GM23338 (cell line): ENCODE measurements at regions not wholly inside any gene's neighbourhood (a gene's known extent, or its start where the extent isn't known, plus 50 kb on each side); places are given as distances from the start of the nearest gene placed in this dataset.
"Not testable (repeated sequence)": the region's sequence is repeated elsewhere in the genome, so short reads cannot be mapped to it uniquely, and the experiment has no call there.

ENCODE experiments used
- ATAC-seq: fragments of 200-7000 bp; cut with Tn5 transposase; 3 replicates; pipeline ENCODE4 v1.9.1; 2020
- DNase-seq: peaks from one replicate; pipeline ENCODE4 v3.0.0-alpha.2; 2015; ENCODE audit warnings: low spot score
- H2AFZ ChIP-seq: fragments of 200-600 bp; sonication (generic); 2 replicates; pipeline ENCODE4 v1.8.0; 2016; ENCODE audit warnings: antibody characterized with exemption, mild to moderate bottlenecking, moderate library complexity
- H3F3A ChIP-seq: fragments of 200-600 bp; sonication (generic); replicated peaks from 2 replicates; pipeline ENCODE4 v1.8.0; 2017; ENCODE audit warnings: antibody characterized with exemption, mixed run types, low read depth
- H3K27ac ChIP-seq: fragments of 200-600 bp; sonication (generic); 2 replicates; pipeline ENCODE4 v1.6.1; 2016; ENCODE audit warnings: low read depth
- H3K27me3 ChIP-seq: fragments of 200-600 bp; sonication (generic); 2 replicates; pipeline ENCODE4 v1.8.0; 2016; ENCODE audit warnings: mild to moderate bottlenecking, mixed run types, moderate library complexity; ENCODE audit not compliant: insufficient read depth
- H3K36me3 ChIP-seq: fragments of 200-600 bp; sonication (generic); 2 replicates; pipeline ENCODE4 v1.8.0; 2016; ENCODE audit warnings: mild to moderate bottlenecking; ENCODE audit not compliant: insufficient read depth
- H3K4me1 ChIP-seq: fragments of 200-600 bp; sonication (generic); 2 replicates; pipeline ENCODE4 v1.8.0; 2016; ENCODE audit warnings: mild to moderate bottlenecking, moderate library complexity; ENCODE audit not compliant: insufficient read depth
- H3K4me2 ChIP-seq: fragments of 200-600 bp; sonication (generic); 2 replicates; pipeline ENCODE4 v1.7.1; 2017; ENCODE audit warnings: mixed run types
- H3K4me3 ChIP-seq: fragments of 200-600 bp; sonication (generic); 2 replicates; pipeline ENCODE4 v1.6.1; 2016; ENCODE audit warnings: mixed run types
- H3K79me2 ChIP-seq: fragments of 200-600 bp; sonication (generic); replicated peaks from 2 replicates; pipeline ENCODE4 v1.8.0; 2017; ENCODE audit warnings: mild to moderate bottlenecking; ENCODE audit not compliant: insufficient read depth
- H3K9me2 ChIP-seq: fragments of 200-600 bp; sonication (generic); 2 replicates; pipeline ENCODE4 v1.8.0; 2017; ENCODE audit not compliant: insufficient read depth
- H4K20me1 ChIP-seq: fragments of 200-600 bp; sonication (generic); replicated peaks from 2 replicates; pipeline ENCODE4 v1.8.0; 2017; ENCODE audit warnings: mild to moderate bottlenecking; ENCODE audit not compliant: insufficient read depth
- H3K27ac Mint-ChIP-seq: 2 replicates; pipeline ENCODE4 v1.8.0; 2020; ENCODE audit warnings: inconsistent platforms, mild to moderate bottlenecking, moderate library complexity, mixed read lengths
- H3K27me3 Mint-ChIP-seq: 3 replicates; pipeline ENCODE4 v1.8.0; 2022; ENCODE audit warnings: low read depth, mild to moderate bottlenecking, moderate library complexity, mixed read lengths, inconsistent platforms; ENCODE audit not compliant: insufficient read depth, poor library complexity
- H3K36me3 Mint-ChIP-seq: 3 replicates; pipeline ENCODE4 v1.8.0; 2021; ENCODE audit warnings: low read depth, mild to moderate bottlenecking, inconsistent platforms, moderate library complexity, mixed read lengths
- H3K4me1 Mint-ChIP-seq: 3 replicates; pipeline ENCODE4 v1.8.0; 2020; ENCODE audit warnings: mild to moderate bottlenecking, inconsistent platforms, mixed read lengths
- H3K4me3 Mint-ChIP-seq: 3 replicates; pipeline ENCODE4 v1.8.0; 2021; ENCODE audit warnings: moderate library complexity, mild to moderate bottlenecking, inconsistent platforms, mixed read lengths
- H3K9me3 Mint-ChIP-seq: 3 replicates; pipeline ENCODE4 v1.8.0; 2020; ENCODE audit warnings: moderate library complexity, mild to moderate bottlenecking, inconsistent platforms, mixed read lengths
- CTCF ChIP-seq, 2 experiments: fragments of 200-600 bp in 1 of 2; sonication (generic) in 1 of 2; conservative IDR thresholded peaks; 2 replicates each; pipeline versions ENCODE4 v1.5.1 to v1.6.1; 2016 to 2017; ENCODE audit warnings: antibody characterized with exemption in 2 of 2, low read depth in 2 of 2, mild to moderate bottlenecking in 2 of 2, moderate library complexity in 1 of 2
- EZH2 ChIP-seq: fragments of 200-600 bp; sonication (generic); IDR thresholded peaks from one replicate; pipeline ENCODE4 v1.8.0; 2017; ENCODE audit warnings: antibody characterized with exemption, mild to moderate bottlenecking, low read depth; ENCODE audit not compliant: unreplicated experiment
- EZH2phosphoT487 ChIP-seq: fragments of 200-600 bp; sonication (generic); IDR thresholded peaks from one replicate; pipeline ENCODE4 v1.8.1; 2018; ENCODE audit warnings: antibody characterized with exemption; ENCODE audit not compliant: unreplicated experiment
- JUNB ChIP-seq: IDR thresholded peaks from one replicate; pipeline ENCODE4 v1.6.1; 2016; ENCODE audit warnings: antibody characterized with exemption; ENCODE audit not compliant: unreplicated experiment
- STAT1 ChIP-seq: IDR thresholded peaks from one replicate; pipeline ENCODE4 v1.6.1; 2016; ENCODE audit warnings: antibody characterized with exemption; ENCODE audit not compliant: unreplicated experiment
- ZNF114 ChIP-seq: fragments of 250-450 bp; sonication (Bioruptor Pico); IDR thresholded peaks from 2 replicates; pipeline ENCODE4 v1.5.0; 2020; ENCODE audit warnings: mild to moderate bottlenecking, moderate library complexity
- TF ChIP-seq, protein P1 (sequence below): IDR thresholded peaks from one replicate; pipeline ENCODE4 v1.6.1; 2018; ENCODE audit warnings: antibody characterized with exemption; ENCODE audit not compliant: unreplicated experiment
- TF ChIP-seq, protein P2 (sequence below): fragments of 250-450 bp; sonication (Bioruptor Pico); IDR thresholded peaks from 2 replicates; pipeline ENCODE4 v1.5.0; 2020; ENCODE audit warnings: mild to moderate bottlenecking, moderate library complexity

GRCh38 chr2:185275979-185276378, 462.6 kb upstream of the FSIP2 start:
- H3K79me2 ChIP-seq, H3K36me3 ChIP-seq, H3K9me2 ChIP-seq, ATAC-seq, H2AFZ ChIP-seq, H3K36me3 Mint-ChIP-seq, H3K27ac ChIP-seq, H3K27ac Mint-ChIP-seq, H3K4me2 ChIP-seq, H3K4me1 ChIP-seq, H3K27me3 Mint-ChIP-seq, H3K9me3 Mint-ChIP-seq, H3F3A ChIP-seq, H3K27me3 ChIP-seq, H4K20me1 ChIP-seq, H3K4me1 Mint-ChIP-seq, H3K4me3 Mint-ChIP-seq, DNase-seq, H3K4me3 ChIP-seq: not testable (repeated sequence)

- Mint-ChIP-seq H3K4me3 (no peak overlapping the region), H3K9me3 (no peaks in the 10 kb centered on the region), H3K27me3 (peaks cover 2% of the 10 kb centered on the region), H3K27ac (no peak overlapping the region), H3K36me3 (no peaks in the 10 kb centered on the region), H3K4me1 (peaks cover 8% of the 10 kb centered on the region)
- Histone ChIP-seq H3K27me3 (no peaks in the 10 kb centered on the region), H3K36me3 (no peaks in the 10 kb centered on the region), H2AFZ (no peak overlapping the region), H3K4me2 (no peak overlapping the region), H3F3A (no peaks in the 10 kb centered on the region), H3K79me2 (no peaks in the 10 kb centered on the region), H3K4me3 (no peak overlapping the region), H3K9me2 (no peaks in the 10 kb centered on the region), H3K27ac (no peak overlapping the region), H4K20me1 (no peaks in the 10 kb centered on the region), H3K4me1 (no peaks in the 10 kb centered on the region)
- ATAC-seq = no peak
- no peak for DNase-seq
- TF ChIP-seq EZH2phosphoT487 = no peak
- TF ChIP-seq STAT1 = no peak
- TF ChIP-seq, protein P1, sequence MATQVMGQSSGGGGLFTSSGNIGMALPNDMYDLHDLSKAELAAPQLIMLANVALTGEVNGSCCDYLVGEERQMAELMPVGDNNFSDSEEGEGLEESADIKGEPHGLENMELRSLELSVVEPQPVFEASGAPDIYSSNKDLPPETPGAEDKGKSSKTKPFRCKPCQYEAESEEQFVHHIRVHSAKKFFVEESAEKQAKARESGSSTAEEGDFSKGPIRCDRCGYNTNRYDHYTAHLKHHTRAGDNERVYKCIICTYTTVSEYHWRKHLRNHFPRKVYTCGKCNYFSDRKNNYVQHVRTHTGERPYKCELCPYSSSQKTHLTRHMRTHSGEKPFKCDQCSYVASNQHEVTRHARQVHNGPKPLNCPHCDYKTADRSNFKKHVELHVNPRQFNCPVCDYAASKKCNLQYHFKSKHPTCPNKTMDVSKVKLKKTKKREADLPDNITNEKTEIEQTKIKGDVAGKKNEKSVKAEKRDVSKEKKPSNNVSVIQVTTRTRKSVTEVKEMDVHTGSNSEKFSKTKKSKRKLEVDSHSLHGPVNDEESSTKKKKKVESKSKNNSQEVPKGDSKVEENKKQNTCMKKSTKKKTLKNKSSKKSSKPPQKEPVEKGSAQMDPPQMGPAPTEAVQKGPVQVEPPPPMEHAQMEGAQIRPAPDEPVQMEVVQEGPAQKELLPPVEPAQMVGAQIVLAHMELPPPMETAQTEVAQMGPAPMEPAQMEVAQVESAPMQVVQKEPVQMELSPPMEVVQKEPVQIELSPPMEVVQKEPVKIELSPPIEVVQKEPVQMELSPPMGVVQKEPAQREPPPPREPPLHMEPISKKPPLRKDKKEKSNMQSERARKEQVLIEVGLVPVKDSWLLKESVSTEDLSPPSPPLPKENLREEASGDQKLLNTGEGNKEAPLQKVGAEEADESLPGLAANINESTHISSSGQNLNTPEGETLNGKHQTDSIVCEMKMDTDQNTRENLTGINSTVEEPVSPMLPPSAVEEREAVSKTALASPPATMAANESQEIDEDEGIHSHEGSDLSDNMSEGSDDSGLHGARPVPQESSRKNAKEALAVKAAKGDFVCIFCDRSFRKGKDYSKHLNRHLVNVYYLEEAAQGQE = no peak
- TF ChIP-seq CTCF (conservative IDR thresholded peaks at IDR 0.05; ENCODE audit: low read depth in 2 of 2) = no peak
- TF ChIP-seq EZH2 = no peak
- no peak for TF ChIP-seq JUNB
- TF ChIP-seq, protein P2, sequence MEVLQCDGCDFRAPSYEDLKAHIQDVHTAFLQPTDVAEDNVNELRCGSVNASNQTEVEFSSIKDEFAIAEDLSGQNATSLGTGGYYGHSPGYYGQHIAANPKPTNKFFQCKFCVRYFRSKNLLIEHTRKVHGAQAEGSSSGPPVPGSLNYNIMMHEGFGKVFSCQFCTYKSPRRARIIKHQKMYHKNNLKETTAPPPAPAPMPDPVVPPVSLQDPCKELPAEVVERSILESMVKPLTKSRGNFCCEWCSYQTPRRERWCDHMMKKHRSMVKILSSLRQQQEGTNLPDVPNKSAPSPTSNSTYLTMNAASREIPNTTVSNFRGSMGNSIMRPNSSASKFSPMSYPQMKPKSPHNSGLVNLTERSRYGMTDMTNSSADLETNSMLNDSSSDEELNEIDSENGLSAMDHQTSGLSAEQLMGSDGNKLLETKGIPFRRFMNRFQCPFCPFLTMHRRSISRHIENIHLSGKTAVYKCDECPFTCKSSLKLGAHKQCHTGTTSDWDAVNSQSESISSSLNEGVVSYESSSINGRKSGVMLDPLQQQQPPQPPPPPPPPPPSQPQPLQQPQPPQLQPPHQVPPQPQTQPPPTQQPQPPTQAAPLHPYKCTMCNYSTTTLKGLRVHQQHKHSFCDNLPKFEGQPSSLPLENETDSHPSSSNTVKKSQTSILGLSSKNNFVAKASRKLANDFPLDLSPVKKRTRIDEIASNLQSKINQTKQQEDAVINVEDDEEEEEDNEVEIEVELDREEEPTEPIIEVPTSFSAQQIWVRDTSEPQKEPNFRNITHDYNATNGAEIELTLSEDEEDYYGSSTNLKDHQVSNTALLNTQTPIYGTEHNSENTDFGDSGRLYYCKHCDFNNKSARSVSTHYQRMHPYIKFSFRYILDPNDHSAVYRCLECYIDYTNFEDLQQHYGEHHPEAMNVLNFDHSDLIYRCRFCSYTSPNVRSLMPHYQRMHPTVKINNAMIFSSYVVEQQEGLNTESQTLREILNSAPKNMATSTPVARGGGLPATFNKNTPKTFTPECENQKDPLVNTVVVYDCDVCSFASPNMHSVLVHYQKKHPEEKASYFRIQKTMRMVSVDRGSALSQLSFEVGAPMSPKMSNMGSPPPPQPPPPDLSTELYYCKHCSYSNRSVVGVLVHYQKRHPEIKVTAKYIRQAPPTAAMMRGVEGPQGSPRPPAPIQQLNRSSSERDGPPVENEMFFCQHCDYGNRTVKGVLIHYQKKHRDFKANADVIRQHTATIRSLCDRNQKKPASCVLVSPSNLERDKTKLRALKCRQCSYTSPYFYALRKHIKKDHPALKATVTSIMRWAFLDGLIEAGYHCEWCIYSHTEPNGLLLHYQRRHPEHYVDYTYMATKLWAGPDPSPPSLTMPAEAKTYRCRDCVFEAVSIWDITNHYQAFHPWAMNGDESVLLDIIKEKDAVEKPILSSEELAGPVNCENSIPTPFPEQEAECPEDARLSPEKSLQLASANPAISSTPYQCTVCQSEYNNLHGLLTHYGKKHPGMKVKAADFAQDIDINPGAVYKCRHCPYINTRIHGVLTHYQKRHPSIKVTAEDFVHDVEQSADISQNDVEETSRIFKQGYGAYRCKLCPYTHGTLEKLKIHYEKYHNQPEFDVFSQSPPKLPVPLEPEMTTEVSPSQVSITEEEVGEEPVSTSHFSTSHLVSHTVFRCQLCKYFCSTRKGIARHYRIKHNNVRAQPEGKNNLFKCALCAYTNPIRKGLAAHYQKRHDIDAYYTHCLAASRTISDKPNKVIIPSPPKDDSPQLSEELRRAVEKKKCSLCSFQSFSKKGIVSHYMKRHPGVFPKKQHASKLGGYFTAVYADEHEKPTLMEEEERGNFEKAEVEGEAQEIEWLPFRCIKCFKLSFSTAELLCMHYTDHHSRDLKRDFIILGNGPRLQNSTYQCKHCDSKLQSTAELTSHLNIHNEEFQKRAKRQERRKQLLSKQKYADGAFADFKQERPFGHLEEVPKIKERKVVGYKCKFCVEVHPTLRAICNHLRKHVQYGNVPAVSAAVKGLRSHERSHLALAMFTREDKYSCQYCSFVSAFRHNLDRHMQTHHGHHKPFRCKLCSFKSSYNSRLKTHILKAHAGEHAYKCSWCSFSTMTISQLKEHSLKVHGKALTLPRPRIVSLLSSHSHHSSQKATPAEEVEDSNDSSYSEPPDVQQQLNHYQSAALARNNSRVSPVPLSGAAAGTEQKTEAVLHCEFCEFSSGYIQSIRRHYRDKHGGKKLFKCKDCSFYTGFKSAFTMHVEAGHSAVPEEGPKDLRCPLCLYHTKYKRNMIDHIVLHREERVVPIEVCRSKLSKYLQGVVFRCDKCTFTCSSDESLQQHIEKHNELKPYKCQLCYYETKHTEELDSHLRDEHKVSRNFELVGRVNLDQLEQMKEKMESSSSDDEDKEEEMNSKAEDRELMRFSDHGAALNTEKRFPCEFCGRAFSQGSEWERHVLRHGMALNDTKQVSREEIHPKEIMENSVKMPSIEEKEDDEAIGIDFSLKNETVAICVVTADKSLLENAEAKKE (CRISPR knock-in tag) = no peak
- no peak for TF ChIP-seq ZNF114 (CRISPR knock-in tag)
Measured at GRCh38 chr2:185278761-185279160, 459.8 kb upstream of the FSIP2 start.
